Neural progenitor cell (in vitro differentiated cells): ENCODE measurements at regions not wholly inside any gene's neighbourhood (a gene's known extent, or its start where the extent isn't known, plus 50 kb on each side); places are given as distances from the start of the nearest gene placed in this dataset.

Experiments used
- DNase-seq: peaks from one replicate; pipeline ENCODE4 v3.0.0-alpha.2; 2016; ENCODE audit warnings: low spot score
- H2AFZ ChIP-seq: fragments of 200-600 bp; sonication (generic); replicated peaks from 2 replicates; pipeline ENCODE4 v1.6.1; 2016; ENCODE audit warnings: antibody characterized with exemption
- H3F3A ChIP-seq: fragments of 200-600 bp; sonication (generic); 2 replicates; pipeline ENCODE4 v1.6.1; 2016; ENCODE audit warnings: antibody characterized with exemption, low read depth
- H3K27ac ChIP-seq: fragments of 200-600 bp; sonication (generic); 2 replicates; pipeline ENCODE4 v1.5.1; 2016; ENCODE audit warnings: mild to moderate bottlenecking
- H3K27me3 ChIP-seq: fragments of 200-600 bp; sonication (generic); 2 replicates; pipeline ENCODE4 v1.6.1; 2016; ENCODE audit warnings: mild to moderate bottlenecking, moderate library complexity
- H3K36me3 ChIP-seq: fragments of 200-600 bp; sonication (generic); 2 replicates; pipeline ENCODE4 v1.5.1; 2016
- H3K4me1 ChIP-seq: fragments of 200-600 bp; sonication (generic); 2 replicates; pipeline ENCODE4 v1.6.1; 2016; ENCODE audit warnings: mixed run types
- H3K4me2 ChIP-seq: fragments of 200-600 bp; sonication (generic); 2 replicates; pipeline ENCODE4 v1.6.1; 2016
- H3K4me3 ChIP-seq: fragments of 200-600 bp; sonication (generic); 2 replicates; pipeline ENCODE4 v1.5.1; 2016
- H3K79me2 ChIP-seq: fragments of 200-600 bp; sonication (generic); 2 replicates; pipeline ENCODE4 v1.6.1; 2016; ENCODE audit warnings: low read depth
- H3K9ac ChIP-seq: fragments of 200-600 bp; sonication (generic); 2 replicates; pipeline ENCODE4 v1.6.1; 2016
- H3K9me3 ChIP-seq: fragments of 200-600 bp; sonication (generic); 2 replicates; pipeline ENCODE4 v1.5.1; 2016; ENCODE audit warnings: low read depth
- H4K20me1 ChIP-seq: fragments of 200-600 bp; sonication (generic); 2 replicates; pipeline ENCODE4 v1.6.1; 2016; ENCODE audit warnings: low read depth
- H3K27ac Mint-ChIP-seq: 3 replicates; pipeline ENCODE4 v1.8.0; 2021; ENCODE audit warnings: mixed read lengths
- H3K27me3 Mint-ChIP-seq: 2 replicates; pipeline ENCODE4 v1.8.0; 2022; ENCODE audit warnings: low read depth, mild to moderate bottlenecking, inconsistent platforms, moderate library complexity, mixed read lengths; ENCODE audit not compliant: insufficient read depth
- H3K36me3 Mint-ChIP-seq: 3 replicates; pipeline ENCODE4 v1.8.0; 2021; ENCODE audit warnings: mixed read lengths
- H3K4me1 Mint-ChIP-seq: 3 replicates; pipeline ENCODE4 v1.8.0; 2021; ENCODE audit warnings: mixed read lengths
- H3K4me3 Mint-ChIP-seq: 3 replicates; pipeline ENCODE4 v1.8.0; 2021; ENCODE audit warnings: mild to moderate bottlenecking, moderate library complexity, mixed read lengths
- H3K9me3 Mint-ChIP-seq: 3 replicates; pipeline ENCODE4 v1.8.0; 2020; ENCODE audit warnings: mixed read lengths
- CTCF ChIP-seq: fragments of 200-600 bp; sonication (generic); IDR thresholded peaks from 2 replicates; pipeline ENCODE4 v1.5.1; 2017; ENCODE audit warnings: antibody characterized with exemption, mild to moderate bottlenecking
- EZH2 ChIP-seq: fragments of 200-600 bp; sonication (generic); IDR thresholded peaks from 2 replicates; pipeline ENCODE4 v1.6.1; 2017; ENCODE audit warnings: antibody characterized with exemption, mild to moderate bottlenecking, moderate library complexity
- EZH2phosphoT487 ChIP-seq: fragments of 200-600 bp; sonication (generic); IDR thresholded peaks from 2 replicates; pipeline ENCODE4 v1.6.1; 2017; ENCODE audit warnings: antibody characterized with exemption

GRCh38 chr14:71301611-71302010, 394.4 kb downstream of the PCNX1 start:
- Histone ChIP-seq H3K9me3 (no peaks in the 10 kb centered on the region), H3K9ac (no peak overlapping the region), H3K4me1 (no peaks in the 10 kb centered on the region), H3K27me3 (no peaks in the 10 kb centered on the region), H3F3A (no peaks in the 10 kb centered on the region), H4K20me1 (no peaks in the 10 kb centered on the region), H3K4me2 (no peak overlapping the region), H3K27ac (no peak overlapping the region), H3K4me3 (no peak overlapping the region), H3K79me2 (no peaks in the 10 kb centered on the region), H2AFZ (peak overlapping the region; percentile 24), H3K36me3 (no peaks in the 10 kb centered on the region)
- TF ChIP-seq CTCF (no peak), EZH2phosphoT487 (no peak), EZH2 (no peak)
- peaks cover 13% of the 10 kb centered on the region for H3K27me3 Mint-ChIP-seq
- DNase-seq = no peak
- H3K4me3 Mint-ChIP-seq = no peak overlapping the region
- peak overlapping the region; percentile 65 for H3K27ac Mint-ChIP-seq
- peaks cover 14% of the 10 kb centered on the region for H3K4me1 Mint-ChIP-seq
- peaks cover 11% of the 10 kb centered on the region for H3K9me3 Mint-ChIP-seq
- peaks cover 5% of the 10 kb centered on the region for H3K36me3 Mint-ChIP-seq

- no peak overlapping the region for H3K27ac ChIP-seq
- TF ChIP-seq CTCF = no peak
- no peak for TF ChIP-seq EZH2
- no peak for TF ChIP-seq EZH2phosphoT487
- Mint-ChIP-seq H3K4me3 (no peak overlapping the region), H3K36me3 (peaks cover 5% of the 10 kb centered on the region), H3K4me1 (peaks cover 16% of the 10 kb centered on the region), H3K27me3 (peaks cover 3% of the 10 kb centered on the region), H3K27ac (peak overlapping the region; percentile 2), H3K9me3 (peaks cover 14% of the 10 kb centered on the region)
- no peak overlapping the region for H3K4me2 ChIP-seq
- no peaks in the 10 kb centered on the region for H3K36me3 ChIP-seq
- H3K27me3 ChIP-seq = no peaks in the 10 kb centered on the region
- H3F3A ChIP-seq = no peaks in the 10 kb centered on the region
- H2AFZ ChIP-seq = no peak overlapping the region
- H3K9ac ChIP-seq = no peak overlapping the region
- no peaks in the 10 kb centered on the region for H3K79me2 ChIP-seq
- no peaks in the 10 kb centered on the region for H3K9me3 ChIP-seq
- H3K4me1 ChIP-seq = no peaks in the 10 kb centered on the region
- no peaks in the 10 kb centered on the region for H4K20me1 ChIP-seq
- no peak for DNase-seq
- no peak overlapping the region for H3K4me3 ChIP-seq
These were observed 397.4 kb downstream of the PCNX1 start for GRCh38 chr14:71304690-71305089.

GRCh38 chr14:71308671-71309070, 401.4 kb downstream of the PCNX1 start:
- H2AFZ ChIP-seq = no peak overlapping the region
- H3K4me1 Mint-ChIP-seq = peaks cover 2% of the 10 kb centered on the region
- no peak overlapping the region for H3K4me3 Mint-ChIP-seq
- TF ChIP-seq EZH2 (no peak), CTCF (no peak), EZH2phosphoT487 (no peak)
- H3K27ac ChIP-seq = no peak overlapping the region
- DNase-seq = no peak
- H3K27me3 ChIP-seq = no peaks in the 10 kb centered on the region
- no peaks in the 10 kb centered on the region for H4K20me1 ChIP-seq
- no peaks in the 10 kb centered on the region for H3K4me1 ChIP-seq
- H3K9me3 ChIP-seq = no peaks in the 10 kb centered on the region
- H3K27me3 Mint-ChIP-seq = peaks cover 2% of the 10 kb centered on the region
- no peak overlapping the region for H3K9ac ChIP-seq
- no peak overlapping the region for H3K4me2 ChIP-seq
- H3K79me2 ChIP-seq = no peaks in the 10 kb centered on the region
- no peak overlapping the region for H3K4me3 ChIP-seq
- H3F3A ChIP-seq = no peaks in the 10 kb centered on the region
- H3K27ac Mint-ChIP-seq = no peak overlapping the region
- H3K9me3 Mint-ChIP-seq = peaks cover 14% of the 10 kb centered on the region
- no peaks in the 10 kb centered on the region for H3K36me3 ChIP-seq
- H3K36me3 Mint-ChIP-seq = peaks cover 5% of the 10 kb centered on the region

- TF ChIP-seq CTCF (peak; percentile 32), EZH2 (no peak), EZH2phosphoT487 (no peak)
- H3K4me1 ChIP-seq = no peaks in the 10 kb centered on the region
- H3K27me3 ChIP-seq = no peaks in the 10 kb centered on the region
- DNase-seq = no peak
- Mint-ChIP-seq H3K4me1 (peaks cover 2% of the 10 kb centered on the region), H3K36me3 (peaks cover 5% of the 10 kb centered on the region), H3K9me3 (peaks cover 11% of the 10 kb centered on the region), H3K27me3 (peaks cover 2% of the 10 kb centered on the region), H3K27ac (no peak overlapping the region), H3K4me3 (no peak overlapping the region)
- no peak overlapping the region for H2AFZ ChIP-seq
- H3K79me2 ChIP-seq = no peaks in the 10 kb centered on the region
- no peaks in the 10 kb centered on the region for H4K20me1 ChIP-seq
- no peak overlapping the region for H3K27ac ChIP-seq
- H3K4me3 ChIP-seq = no peak overlapping the region
- H3F3A ChIP-seq = no peaks in the 10 kb centered on the region
- no peaks in the 10 kb centered on the region for H3K36me3 ChIP-seq
- no peak overlapping the region for H3K9ac ChIP-seq
- H3K4me2 ChIP-seq = no peak overlapping the region
- H3K9me3 ChIP-seq = no peaks in the 10 kb centered on the region
These were observed 402.5 kb downstream of the PCNX1 start for GRCh38 chr14:71309756-71310155.
